CD4-positive, alpha-beta T cell treated with Interleukin-2 at 100 ng/mL for 4 hours (primary cell): ENCODE measurements at regions not wholly inside any gene's neighbourhood (a gene's known extent, or its start where the extent isn't known, plus 50 kb on each side); places are given as distances from the start of the nearest gene placed in this dataset.

Source experiments
- DNase-seq: peaks from one replicate; pipeline ENCODE4 v3.0.0-alpha.2; 2020; ENCODE audit warnings: low spot score

- DNase-seq: no peak
Measured at GRCh38 chr12:107474099-107474498, 211.5 kb upstream of the PWP1 start.

DNA sequence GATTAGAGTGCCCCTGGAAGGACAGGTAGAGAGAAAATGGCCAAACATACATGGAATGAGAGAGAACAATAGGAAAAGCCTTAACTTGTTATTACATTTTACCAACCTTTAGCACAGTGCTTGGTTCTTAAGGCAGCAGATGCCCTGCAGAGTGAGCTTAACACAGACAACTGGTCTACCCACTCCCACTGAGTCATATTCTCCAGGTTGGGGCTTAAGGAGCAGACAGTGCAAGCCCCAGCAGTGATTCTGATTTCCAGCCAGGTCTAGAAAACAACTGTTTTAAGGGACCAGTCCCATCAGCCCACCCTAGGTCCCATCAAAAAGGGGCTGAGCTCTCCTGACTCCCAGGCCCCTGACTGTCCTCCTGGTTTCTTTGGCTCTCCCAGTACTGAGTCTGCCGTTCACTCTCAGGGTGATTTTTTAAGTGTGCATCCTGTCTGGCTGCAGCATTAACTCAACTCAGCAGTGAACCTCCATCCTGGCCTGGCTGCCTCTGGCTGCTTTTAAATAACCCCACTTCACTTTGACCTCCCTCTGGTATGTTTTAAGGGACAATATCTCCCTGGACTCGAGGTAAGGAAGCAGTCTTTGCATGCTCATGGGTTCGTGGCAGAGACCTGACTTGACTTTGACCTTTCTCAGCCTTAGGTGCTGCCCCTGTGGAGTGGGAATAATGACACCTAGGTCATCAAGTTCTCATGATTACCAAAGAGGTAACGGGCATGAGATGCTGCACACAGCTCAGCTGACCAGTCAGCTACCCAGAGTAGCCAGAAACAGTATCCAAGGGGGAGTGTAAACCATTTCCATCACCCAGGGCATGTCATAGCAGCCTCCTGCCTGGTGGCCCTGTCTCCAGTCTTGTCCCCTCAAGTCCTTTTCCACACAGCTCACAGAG, 210.7 kb upstream of the PWP1 start:
- no peak for DNase-seq

- no peak for DNase-seq
Measured at GRCh38 chr12:107475900-107476299, 209.7 kb upstream of the PWP1 start.

DNA sequence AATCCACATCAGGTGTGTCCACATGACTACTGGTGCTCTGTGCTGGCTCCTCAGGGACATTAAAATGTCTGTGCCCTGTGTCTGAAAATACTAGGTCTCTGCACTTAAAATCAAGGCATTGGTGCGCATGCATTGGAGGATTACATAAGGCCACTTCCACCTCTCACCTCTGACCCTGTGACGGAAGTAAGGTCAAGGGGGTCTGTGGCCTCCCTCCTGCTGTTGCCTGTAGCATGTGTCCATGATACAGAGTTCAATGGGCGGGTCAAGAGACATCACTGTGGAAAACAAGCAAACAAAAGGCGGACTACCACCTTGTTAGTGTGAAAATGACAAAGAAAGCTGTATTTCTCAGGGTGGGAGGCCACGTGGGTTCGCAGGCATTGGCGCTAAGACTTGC, 208.6 kb upstream of the PWP1 start:
- no peak for DNase-seq

DNA sequence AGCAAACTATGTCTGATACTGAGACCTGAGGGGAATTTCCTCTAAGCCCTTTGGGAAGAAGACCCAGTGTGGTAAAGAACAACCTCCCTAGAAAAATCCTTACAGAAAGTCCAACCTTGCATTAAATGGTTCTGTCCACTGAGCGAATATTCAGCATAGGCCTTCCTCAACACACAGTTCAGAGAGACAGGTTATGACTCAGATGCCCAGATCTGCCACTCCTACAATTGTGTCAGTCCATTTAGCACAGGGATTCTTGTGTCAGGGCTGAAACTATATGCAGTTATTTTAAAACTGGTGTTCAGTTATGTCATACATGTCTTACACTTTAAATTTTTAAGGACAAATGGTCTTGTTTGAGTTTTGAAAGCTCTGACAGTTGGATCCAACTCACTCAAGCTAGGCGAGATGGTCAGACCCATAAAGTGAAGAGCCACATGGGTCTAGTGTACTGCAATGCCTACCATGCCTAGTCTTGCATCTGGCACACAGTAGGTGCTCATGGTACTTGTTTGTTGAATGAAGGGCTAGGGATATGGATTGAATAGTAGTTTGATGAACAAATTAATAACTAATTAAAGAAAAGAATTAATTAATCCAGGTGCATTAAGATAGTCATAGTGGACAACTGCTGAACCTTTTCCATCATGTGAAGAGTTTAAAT, 207.5 kb upstream of the PWP1 start:
- DNase-seq: no peak

DNA sequence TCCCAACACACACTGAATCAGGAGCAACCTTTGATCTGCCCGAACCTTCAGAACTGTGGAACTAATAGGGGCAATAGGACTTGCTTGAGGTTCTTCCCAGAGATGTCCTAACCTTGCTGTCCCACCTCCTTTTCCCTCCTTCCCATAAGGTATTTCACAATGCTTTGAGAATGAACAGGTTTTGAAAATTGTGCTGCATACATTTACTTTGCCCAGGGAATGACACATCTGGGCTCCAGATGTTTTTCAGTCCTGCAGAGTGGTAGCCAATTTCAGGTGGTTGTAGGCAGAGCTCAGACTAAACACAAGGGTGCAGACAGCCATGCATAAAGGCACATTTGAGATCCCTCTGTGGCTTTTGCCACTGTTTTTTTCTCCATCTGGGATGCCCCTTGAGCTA, 206.7 kb upstream of the PWP1 start:
- no peak for DNase-seq

GRCh38 chr12:107480836-107481608, 204.6 kb upstream of the PWP1 start:
- DNase-seq: no peak

GRCh38 chr12:107484230-107484629, 201.4 kb upstream of the PWP1 start:
- no peak for DNase-seq

GRCh38 chr12:107484941-107485340, 200.7 kb upstream of the PWP1 start:
- DNase-seq: no peak

GRCh38 chr12:107485731-107486130, 199.9 kb upstream of the PWP1 start:
- no peak for DNase-seq

- DNase-seq: no peak
Measured at GRCh38 chr12:107486140-107486892, 199.3 kb upstream of the PWP1 start.

DNA sequence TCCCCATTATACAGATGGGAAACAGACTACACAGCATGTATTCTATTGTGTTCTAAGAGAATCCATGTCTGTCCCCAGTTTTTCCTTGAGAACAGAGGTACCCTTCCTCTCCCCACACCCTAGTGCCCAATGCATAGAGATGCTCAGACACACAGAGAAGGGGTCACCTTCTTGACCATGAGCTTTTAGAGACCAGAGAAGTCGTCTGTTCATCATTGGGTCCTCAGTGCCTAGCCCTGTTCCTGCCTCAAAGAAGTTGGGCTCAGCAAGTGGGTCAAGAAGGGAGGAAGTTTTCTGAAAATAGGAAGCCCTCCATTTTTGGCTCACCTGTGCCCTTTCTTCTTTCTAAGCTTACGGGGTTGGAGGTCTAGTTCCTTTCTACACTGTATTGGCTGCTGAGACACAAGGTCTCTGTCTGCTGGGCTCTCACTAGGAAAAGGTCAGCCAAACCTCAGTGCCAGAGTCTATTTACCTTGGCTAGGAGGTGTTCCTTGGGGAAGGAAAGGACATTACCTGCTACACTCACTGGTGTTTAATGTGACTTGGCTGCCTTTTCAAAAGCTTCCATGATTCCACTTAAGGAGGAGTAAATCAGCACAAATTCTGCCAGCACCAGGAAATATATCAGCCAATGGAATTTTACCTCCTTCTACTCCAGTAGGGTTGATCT, 198.5 kb upstream of the PWP1 start:
- no peak for DNase-seq

DNA sequence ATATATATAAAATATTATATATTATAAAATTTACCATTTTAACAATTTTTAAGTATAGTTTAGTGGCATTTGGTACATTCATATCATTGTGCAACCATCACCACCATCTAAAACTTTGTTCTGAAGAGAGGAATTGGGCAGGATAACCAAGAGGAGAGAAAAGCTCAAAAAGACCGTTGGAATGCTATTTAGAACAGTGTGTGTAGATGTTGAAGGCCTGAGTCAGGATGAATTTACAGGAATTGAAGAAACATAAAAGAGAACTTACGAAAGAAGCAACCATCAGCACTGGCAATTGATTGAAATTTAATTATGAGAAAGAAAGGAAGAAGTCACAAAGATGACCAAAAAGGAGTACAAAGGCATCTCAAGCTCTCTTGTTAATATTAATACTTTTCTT, 196.9 kb upstream of the PWP1 start:
- DNase-seq: no peak

DNA sequence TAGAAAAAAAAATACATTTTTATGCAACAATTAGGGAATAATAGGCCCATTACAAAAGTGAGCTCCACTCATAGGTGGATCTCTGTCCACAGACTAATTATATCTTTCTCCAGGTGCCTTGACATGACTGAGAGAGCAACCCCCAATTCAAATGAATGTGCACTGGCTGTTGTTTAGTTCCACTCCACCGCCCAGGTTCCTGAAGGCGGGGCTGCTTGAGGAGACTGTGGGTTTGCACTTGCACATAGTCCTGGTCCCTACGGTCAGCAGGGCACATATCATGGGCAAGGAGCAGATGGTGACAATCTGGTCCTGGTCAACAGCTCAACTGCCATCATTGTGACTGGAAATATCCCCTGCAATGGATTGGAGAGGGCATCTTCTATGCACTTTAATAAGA, 195.6 kb upstream of the PWP1 start:
- DNase-seq: no peak

DNA sequence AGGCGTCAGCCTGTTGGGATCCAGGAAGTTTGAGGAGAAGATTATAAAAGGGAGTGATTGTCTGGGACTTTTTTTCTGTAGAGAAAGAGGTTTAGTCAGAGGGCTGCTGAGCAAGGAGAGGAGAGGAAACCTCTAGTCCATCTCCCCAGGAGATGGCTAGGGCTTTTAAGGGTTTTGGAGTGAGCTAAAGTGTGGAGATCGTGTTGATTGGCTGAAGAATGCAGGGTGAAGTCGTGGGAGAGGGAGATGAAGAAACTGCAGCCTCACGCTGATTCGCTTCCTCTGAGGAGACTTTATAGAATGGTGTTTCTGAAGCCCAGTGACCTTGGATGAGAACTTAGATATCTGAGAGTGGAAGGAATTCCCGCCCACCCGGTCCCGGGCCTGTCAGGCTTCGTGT, 193.7 kb upstream of the PWP1 start:
- DNase-seq: no peak

DNA sequence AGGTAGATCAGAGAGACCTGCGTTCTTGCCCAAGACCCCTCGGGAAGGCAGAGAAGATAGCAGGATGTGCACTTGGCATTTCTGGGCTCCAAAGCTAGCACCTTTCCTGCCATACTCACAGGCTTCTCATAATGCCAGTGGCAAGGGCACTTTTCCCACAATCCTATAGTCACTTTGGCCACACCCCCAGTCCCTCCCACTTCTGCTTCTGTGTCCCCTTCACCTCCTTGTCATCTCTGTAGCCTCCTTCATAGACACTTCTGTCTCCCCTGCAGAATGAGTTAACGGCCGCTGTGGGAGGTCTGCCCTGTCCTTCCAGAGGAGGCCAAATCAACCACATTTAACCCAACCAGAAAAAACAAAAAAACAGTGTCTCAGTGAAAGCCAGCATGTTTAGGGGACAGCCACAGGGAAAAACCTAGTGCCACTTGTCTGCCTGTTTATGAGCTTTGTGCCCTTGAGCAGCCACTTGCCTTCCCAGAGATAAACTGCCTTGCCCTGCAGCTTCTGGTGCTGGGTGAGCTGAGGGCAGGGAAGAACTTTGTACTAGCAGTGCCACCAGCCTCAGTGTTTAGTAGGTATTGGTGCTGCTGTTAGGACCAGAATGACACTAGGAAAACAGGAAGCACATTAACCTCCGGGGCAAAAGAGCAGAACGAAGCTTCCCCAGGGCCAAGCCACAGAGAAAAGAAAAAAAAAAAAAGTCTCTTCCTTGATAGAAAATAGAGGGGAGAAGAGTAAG, 193.0 kb upstream of the PWP1 start:
- no peak for DNase-seq

- DNase-seq: no peak
Measured at GRCh38 chr12:107493135-107493494, 192.5 kb upstream of the PWP1 start.

DNA sequence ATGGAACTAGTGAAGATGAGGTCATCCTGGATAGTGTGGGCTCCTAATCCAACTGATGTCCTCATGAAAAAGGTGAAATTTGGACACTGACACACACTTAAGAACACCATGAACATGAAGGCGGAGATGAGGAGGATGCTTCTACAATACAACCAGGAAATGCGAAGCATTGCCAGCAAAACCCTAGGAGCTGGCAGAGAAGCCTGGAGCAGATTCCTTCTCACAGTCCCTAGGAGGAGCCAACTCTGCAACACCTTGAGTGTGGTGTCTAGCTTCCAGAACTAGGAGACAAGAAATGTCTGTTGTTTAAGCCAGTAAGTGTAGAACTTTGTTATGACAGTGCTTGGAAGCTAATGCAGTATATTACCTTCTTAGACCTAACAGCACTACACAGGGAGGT, 191.9 kb upstream of the PWP1 start:
- no peak for DNase-seq

DNA sequence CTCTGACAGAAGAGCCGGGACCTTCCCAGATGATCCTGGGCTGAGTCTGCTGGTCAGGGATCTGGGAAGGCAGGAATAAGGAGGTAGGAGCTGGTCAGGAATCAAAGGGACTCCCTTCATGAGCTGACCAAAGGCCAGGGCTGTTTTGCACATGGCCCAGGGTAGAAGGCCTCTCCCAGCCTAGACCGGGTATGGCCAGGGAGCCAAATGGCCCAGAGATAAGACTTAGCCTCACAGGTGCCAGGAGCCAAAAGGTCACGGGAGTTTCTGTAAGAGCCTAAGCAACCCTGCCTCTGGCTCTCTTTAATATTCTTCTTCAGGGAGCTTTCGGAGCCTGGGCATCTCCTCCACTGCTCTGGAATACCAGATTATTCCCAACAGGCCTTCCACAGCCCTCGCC, 191.3 kb upstream of the PWP1 start:
- no peak for DNase-seq

DNA sequence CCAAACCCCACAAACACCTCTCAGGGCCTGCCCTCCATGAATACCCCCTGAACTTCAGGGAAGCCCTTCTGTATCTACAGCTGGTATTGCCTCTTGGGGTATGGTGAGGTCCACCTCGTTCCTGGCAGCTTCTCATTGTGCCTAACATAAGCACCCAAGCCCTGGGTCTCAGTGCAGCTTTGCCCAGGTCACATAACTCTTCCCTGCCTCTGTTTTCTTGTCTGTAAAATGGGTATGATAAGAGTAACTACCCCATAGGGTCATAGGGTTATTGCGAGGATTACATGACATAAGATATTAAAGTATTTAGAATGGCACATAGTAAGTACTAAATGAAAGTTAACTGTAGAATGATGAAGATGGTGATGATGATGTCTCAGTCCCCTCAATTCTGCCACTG, 190.0 kb upstream of the PWP1 start:
- no peak for DNase-seq

DNA sequence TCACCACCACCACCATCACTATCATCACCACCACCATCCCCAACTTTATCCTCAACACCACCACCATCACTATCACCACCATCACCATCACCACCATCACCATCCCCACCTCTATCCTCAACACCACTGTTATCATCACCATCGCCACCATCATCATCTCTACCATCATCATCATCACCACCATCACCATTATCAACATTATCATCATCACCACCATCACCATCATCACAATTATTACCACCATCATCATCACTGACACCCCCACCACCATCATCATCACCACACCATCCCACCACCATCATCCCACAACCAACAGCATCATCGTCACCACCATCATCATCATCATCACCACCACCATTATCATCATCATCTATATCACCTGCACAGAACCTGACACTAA, 188.4 kb upstream of the PWP1 start:
- DNase-seq: no peak
